ENCODE measurements at regions not wholly inside any gene's neighbourhood (a gene's known extent, or its start where the extent isn't known, plus 50 kb on each side); places are given as distances from the start of the nearest gene placed in this dataset.

DNA sequence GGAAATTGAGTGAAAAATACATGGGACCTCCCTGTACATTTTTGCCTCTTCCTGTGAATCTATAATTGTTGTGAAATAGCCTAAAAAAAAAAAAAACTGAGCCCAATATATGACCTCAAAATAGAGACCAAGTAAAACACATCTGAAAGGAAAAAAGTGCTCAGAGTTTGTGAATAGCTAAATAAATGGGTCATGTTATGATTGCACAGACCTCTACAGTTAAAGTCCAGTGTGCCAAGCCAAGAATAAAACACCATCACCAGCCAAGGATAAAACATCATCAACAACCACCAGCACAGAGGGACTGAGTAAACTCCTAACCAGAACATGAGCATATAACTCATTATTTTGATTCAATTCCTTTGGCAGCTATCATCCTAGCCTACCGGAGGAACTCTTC is 115.6 kb upstream of the AGTR1 start:
- intact Hi-C loops (cut with DNase I) = loop anchor here (5.0 kb wide), 1 partner anchor 70 kb away; no protein-coding TSS in a partner anchor
- H3K9me3 ChIP-seq = no peaks in the 10 kb centered on the region
- H3K4me3 ChIP-seq = no peak overlapping the region
- peak in 1 of 2 donors; percentile 70 for DNase-seq (ENCODE audit: low spot score in 2 of 2)
- TF ChIP-seq, protein P1, sequence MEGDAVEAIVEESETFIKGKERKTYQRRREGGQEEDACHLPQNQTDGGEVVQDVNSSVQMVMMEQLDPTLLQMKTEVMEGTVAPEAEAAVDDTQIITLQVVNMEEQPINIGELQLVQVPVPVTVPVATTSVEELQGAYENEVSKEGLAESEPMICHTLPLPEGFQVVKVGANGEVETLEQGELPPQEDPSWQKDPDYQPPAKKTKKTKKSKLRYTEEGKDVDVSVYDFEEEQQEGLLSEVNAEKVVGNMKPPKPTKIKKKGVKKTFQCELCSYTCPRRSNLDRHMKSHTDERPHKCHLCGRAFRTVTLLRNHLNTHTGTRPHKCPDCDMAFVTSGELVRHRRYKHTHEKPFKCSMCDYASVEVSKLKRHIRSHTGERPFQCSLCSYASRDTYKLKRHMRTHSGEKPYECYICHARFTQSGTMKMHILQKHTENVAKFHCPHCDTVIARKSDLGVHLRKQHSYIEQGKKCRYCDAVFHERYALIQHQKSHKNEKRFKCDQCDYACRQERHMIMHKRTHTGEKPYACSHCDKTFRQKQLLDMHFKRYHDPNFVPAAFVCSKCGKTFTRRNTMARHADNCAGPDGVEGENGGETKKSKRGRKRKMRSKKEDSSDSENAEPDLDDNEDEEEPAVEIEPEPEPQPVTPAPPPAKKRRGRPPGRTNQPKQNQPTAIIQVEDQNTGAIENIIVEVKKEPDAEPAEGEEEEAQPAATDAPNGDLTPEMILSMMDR (IDR thresholded peaks at IDR 0.05) = no peak
- no peaks in the 10 kb centered on the region for H3K27me3 ChIP-seq
- peak overlapping the region in 1 of 2 donors; percentile 45 for H3K27ac ChIP-seq
- H3K36me3 ChIP-seq = no peaks in the 10 kb centered on the region
- H3K4me1 ChIP-seq = peaks cover 3 to 14% of the 10 kb centered on the region in 2 donors

DNA sequence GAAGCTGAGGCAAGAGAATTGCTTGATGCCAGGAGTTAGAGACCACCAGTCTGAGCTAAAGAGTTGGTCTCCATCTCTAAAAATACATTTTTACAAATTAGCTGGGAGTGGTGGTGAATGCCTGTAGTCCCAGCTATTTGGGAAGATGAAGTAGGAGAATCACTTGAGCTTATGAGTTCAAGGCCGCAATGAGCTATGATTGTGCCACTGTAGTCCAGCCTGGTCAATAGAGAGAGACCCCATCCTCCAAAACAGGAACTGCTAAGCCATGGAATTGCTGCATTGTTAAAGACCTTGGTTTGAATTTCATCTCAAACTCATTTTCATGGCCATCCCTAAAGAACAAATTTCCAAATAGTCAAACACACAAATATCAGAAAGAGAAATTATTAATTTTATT is 113.9 kb upstream of the AGTR1 start:
- TF ChIP-seq, protein P1 (IDR thresholded peaks at IDR 0.05) = no peak
- peaks cover 3 to 14% of the 10 kb centered on the region in 2 donors for H3K4me1 ChIP-seq
- H3K9me3 ChIP-seq = no peaks in the 10 kb centered on the region
- no peak overlapping the region for H3K27ac ChIP-seq
- no peak overlapping the region for H3K4me3 ChIP-seq
- intact Hi-C loops (cut with DNase I) = loop anchor here (5.0 kb wide), 1 partner anchor 69 kb away; no protein-coding TSS in a partner anchor
- no peak for DNase-seq (ENCODE audit: low spot score in 2 of 2)
- no peaks in the 10 kb centered on the region for H3K27me3 ChIP-seq
- H3K36me3 ChIP-seq = no peaks in the 10 kb centered on the region

DNA sequence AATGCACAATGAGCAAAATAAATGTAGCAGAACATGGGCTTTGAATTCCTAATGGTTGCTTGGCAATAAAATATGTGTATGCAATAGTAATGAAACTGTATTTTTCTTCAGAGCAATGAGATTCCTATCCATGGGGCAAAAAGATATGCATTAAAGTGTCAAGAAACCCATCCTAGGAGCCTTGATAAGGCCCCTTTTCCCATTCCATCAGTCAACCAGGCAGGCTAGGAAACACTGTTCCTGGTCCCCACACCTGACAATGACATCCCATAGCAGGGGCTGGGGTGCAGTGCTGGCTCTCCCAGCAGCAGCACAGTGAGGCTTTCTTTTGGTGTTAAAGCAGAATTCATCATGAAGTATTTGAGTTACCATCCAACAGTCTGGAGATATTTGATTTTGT is 113.3 kb upstream of the AGTR1 start:
- TF ChIP-seq, protein P1 (IDR thresholded peaks at IDR 0.05) = no peak
- Histone ChIP-seq H3K4me3 (no peak overlapping the region), H3K27me3 (no peaks in the 10 kb centered on the region), H3K9me3 (no peaks in the 10 kb centered on the region), H3K36me3 (no peaks in the 10 kb centered on the region), H3K27ac (no peak overlapping the region), H3K4me1 (peaks cover 3 to 14% of the 10 kb centered on the region in 2 donors)
- no peak for DNase-seq (ENCODE audit: low spot score in 2 of 2)
- intact Hi-C loops (cut with DNase I) = loop anchor here (5.0 kb wide), 1 partner anchor 68 kb away; no protein-coding TSS in a partner anchor

DNA sequence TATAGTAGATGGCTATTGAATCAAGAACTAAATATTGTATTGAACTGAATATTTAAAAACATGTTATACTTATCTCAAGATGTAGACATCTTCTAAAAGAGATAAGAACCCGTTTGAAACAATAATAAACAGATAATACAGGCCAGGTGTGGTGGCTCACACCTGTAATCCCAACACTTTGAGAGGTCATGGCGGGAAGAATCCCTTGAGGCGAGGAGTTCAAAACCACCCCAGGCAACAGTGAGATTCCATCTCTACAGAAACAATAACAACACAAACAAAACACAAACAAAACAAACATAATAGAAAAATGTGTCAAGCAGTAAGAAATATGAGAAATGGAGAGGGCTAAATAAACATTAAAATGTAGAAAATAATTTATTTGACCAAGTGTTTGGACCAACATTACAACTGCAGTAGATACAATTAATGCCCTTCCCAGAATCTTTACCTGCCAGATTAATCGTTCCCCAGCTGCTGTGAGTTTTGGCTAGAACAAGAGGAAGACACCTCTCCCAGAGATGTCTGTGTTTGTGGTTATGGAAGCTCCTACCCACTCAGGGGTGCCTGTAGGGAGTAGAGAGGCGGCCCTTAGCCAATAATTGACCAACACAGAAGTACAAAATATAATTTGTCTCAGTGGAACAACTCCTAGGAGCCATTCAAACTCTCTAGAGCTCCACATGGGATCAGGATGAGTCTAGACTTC is 111.9 kb upstream of the AGTR1 start:
- Histone ChIP-seq H3K27me3 (no peaks in the 10 kb centered on the region), H3K27ac (no peak overlapping the region), H3K4me1 (peaks cover 3 to 14% of the 10 kb centered on the region in 2 donors), H3K9me3 (no peaks in the 10 kb centered on the region), H3K4me3 (no peak overlapping the region), H3K36me3 (no peaks in the 10 kb centered on the region)
- intact Hi-C loops (cut with DNase I) = no loop called here
- TF ChIP-seq, protein P1 (IDR thresholded peaks at IDR 0.05) = no peak
- DNase-seq (ENCODE audit: low spot score in 2 of 2) = no peak

DNA sequence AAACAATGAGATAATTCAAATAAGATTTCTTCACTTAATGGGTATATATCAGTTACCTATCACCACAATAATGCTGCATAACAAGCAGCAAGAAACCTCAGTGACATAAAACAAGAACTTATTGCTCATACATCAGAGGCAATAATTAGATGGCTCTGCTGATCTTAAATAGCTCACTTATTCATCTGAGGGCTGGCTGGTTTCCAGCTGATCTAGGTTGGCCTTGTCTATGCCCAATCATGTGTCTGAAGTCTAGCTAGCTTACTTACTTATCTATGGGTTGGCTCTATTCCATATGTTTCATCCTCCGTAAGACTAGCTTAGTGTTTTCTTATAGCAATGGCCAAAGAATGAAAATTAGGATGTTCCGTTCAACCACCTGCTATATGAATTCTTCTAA is 109.4 kb upstream of the AGTR1 start:
- no peaks in the 10 kb centered on the region for H3K9me3 ChIP-seq
- no peaks in the 10 kb centered on the region for H3K4me1 ChIP-seq
- no peak for DNase-seq (ENCODE audit: low spot score in 2 of 2)
- intact Hi-C loops (cut with DNase I) = no loop called here
- H3K4me3 ChIP-seq = no peak overlapping the region
- H3K27me3 ChIP-seq = no peaks in the 10 kb centered on the region
- H3K27ac ChIP-seq = no peak overlapping the region
- H3K36me3 ChIP-seq = no peaks in the 10 kb centered on the region
- TF ChIP-seq, protein P1 (IDR thresholded peaks at IDR 0.05) = no peak

All from ascending aorta (tissue), 2 donors.